ENCODE measurements at regions not wholly inside any gene's neighbourhood (a gene's known extent, or its start where the extent isn't known, plus 50 kb on each side); places are given as distances from the start of the nearest gene placed in this dataset.

DNA sequence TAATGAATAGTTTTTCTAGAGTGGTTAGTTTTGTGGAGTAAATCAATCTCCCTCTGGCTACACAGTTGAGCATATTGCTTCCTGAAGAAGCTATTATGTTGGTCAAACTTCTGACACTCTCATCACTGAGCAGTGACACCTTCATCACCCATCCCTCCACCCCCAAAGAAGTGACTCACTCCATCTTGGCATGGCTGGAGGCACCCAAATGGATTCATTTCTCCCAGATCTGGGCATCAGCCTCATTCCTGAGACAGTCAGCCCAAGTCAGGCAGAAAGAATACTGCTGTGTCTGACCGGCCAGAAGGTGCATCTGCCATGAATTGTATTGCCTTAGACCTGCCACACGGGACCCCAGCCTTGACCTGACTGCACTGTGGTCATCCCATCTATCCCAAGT lies 117.0 kb upstream of the HABP2 start:
- TF ChIP-seq CTCF (conservative IDR thresholded peaks at IDR 0.05; ENCODE audit: low read length): no peak
- no peak for TF ChIP-seq EZH2phosphoT487 (IDR thresholded peaks at IDR 0.05; ENCODE audit: borderline replicate concordance, low read depth, low read length)
